ENCODE measurements at regions not wholly inside any gene's neighbourhood (a gene's known extent, or its start where the extent isn't known, plus 50 kb on each side); places are given as distances from the start of the nearest gene placed in this dataset.

- TF ChIP-seq CTCF (IDR thresholded peaks at IDR 0.05), result no peak
- no peak overlapping the region for H3K27ac ChIP-seq
- H3K36me3 ChIP-seq (ENCODE audit: control insufficient read depth, insufficient read depth, low read length), result no peaks in the 10 kb centered on the region
- H3K4me1 ChIP-seq, result no peaks in the 10 kb centered on the region
- H3K9me3 ChIP-seq (ENCODE audit: control insufficient read depth, low read length), result no peaks in the 10 kb centered on the region
- H3K79me2 ChIP-seq, result no peaks in the 10 kb centered on the region
- no peak overlapping the region for H3K4me2 ChIP-seq (ENCODE audit: low read length)
- H3K27me3 ChIP-seq (ENCODE audit: control insufficient read depth, insufficient read depth, low read length), result no peaks in the 10 kb centered on the region
- no peak overlapping the region for H3K4me3 ChIP-seq (ENCODE audit: low read depth, low read length)
- H2AFZ ChIP-seq, result no peak overlapping the region
- no peak overlapping the region for H3K9ac ChIP-seq
Measured at GRCh38 chr11:15336021-15336420, 221.3 kb downstream of the INSC start.

GRCh38 chr11:15339302-15339701 is 224.6 kb downstream of the INSC start:
- H3K4me1 ChIP-seq, result no peaks in the 10 kb centered on the region
- H3K27ac ChIP-seq, result no peak overlapping the region
- no peak overlapping the region for H3K9ac ChIP-seq
- H3K4me3 ChIP-seq (ENCODE audit: low read depth, low read length), result no peak overlapping the region
- H3K4me2 ChIP-seq (ENCODE audit: low read length), result no peak overlapping the region
- H3K27me3 ChIP-seq (ENCODE audit: control insufficient read depth, insufficient read depth, low read length), result no peaks in the 10 kb centered on the region
- no peaks in the 10 kb centered on the region for H3K79me2 ChIP-seq
- no peaks in the 10 kb centered on the region for H3K36me3 ChIP-seq (ENCODE audit: control insufficient read depth, insufficient read depth, low read length)
- no peaks in the 10 kb centered on the region for H3K9me3 ChIP-seq (ENCODE audit: control insufficient read depth, low read length)
- no peak overlapping the region for H2AFZ ChIP-seq
- no peak for TF ChIP-seq CTCF (IDR thresholded peaks at IDR 0.05)

GRCh38 chr11:15341587-15341986 is 226.9 kb downstream of the INSC start:
- no peak overlapping the region for H3K4me3 ChIP-seq (ENCODE audit: low read depth, low read length)
- no peaks in the 10 kb centered on the region for H3K9me3 ChIP-seq (ENCODE audit: control insufficient read depth, low read length)
- H3K79me2 ChIP-seq, result no peaks in the 10 kb centered on the region
- no peaks in the 10 kb centered on the region for H3K36me3 ChIP-seq (ENCODE audit: control insufficient read depth, insufficient read depth, low read length)
- no peak overlapping the region for H3K4me2 ChIP-seq (ENCODE audit: low read length)
- TF ChIP-seq CTCF (IDR thresholded peaks at IDR 0.05), result no peak
- H3K27ac ChIP-seq, result no peak overlapping the region
- H3K27me3 ChIP-seq (ENCODE audit: control insufficient read depth, insufficient read depth, low read length), result no peaks in the 10 kb centered on the region
- H3K9ac ChIP-seq, result no peak overlapping the region
- no peaks in the 10 kb centered on the region for H3K4me1 ChIP-seq
- no peak overlapping the region for H2AFZ ChIP-seq

GRCh38 chr11:15342163-15342562 is 227.4 kb downstream of the INSC start:
- no peak for TF ChIP-seq CTCF (IDR thresholded peaks at IDR 0.05)
- Histone ChIP-seq H3K4me1 (no peaks in the 10 kb centered on the region), H3K4me2 (ENCODE audit: low read length) (no peak overlapping the region), H3K4me3 (ENCODE audit: low read depth, low read length) (no peak overlapping the region), H3K9ac (no peak overlapping the region), H3K27ac (no peak overlapping the region), H3K27me3 (ENCODE audit: control insufficient read depth, insufficient read depth, low read length) (no peaks in the 10 kb centered on the region), H2AFZ (no peak overlapping the region), H3K36me3 (ENCODE audit: control insufficient read depth, insufficient read depth, low read length) (no peaks in the 10 kb centered on the region), H3K9me3 (ENCODE audit: control insufficient read depth, low read length) (no peaks in the 10 kb centered on the region), H3K79me2 (no peaks in the 10 kb centered on the region)

GRCh38 chr11:15346907-15347306 is 232.2 kb downstream of the INSC start:
- no peak overlapping the region for H3K9ac ChIP-seq
- H2AFZ ChIP-seq, result no peak overlapping the region
- no peak overlapping the region for H3K27ac ChIP-seq
- no peak for TF ChIP-seq CTCF (IDR thresholded peaks at IDR 0.05)
- H3K4me1 ChIP-seq, result no peaks in the 10 kb centered on the region
- H3K4me2 ChIP-seq (ENCODE audit: low read length), result no peak overlapping the region
- no peaks in the 10 kb centered on the region for H3K9me3 ChIP-seq (ENCODE audit: control insufficient read depth, low read length)
- no peak overlapping the region for H3K4me3 ChIP-seq (ENCODE audit: low read depth, low read length)
- no peaks in the 10 kb centered on the region for H3K36me3 ChIP-seq (ENCODE audit: control insufficient read depth, insufficient read depth, low read length)
- H3K27me3 ChIP-seq (ENCODE audit: control insufficient read depth, insufficient read depth, low read length), result no peaks in the 10 kb centered on the region
- H3K79me2 ChIP-seq, result no peaks in the 10 kb centered on the region
